Progenitor cell of endocrine pancreas (in vitro differentiated cells): ENCODE measurements at regions not wholly inside any gene's neighbourhood (a gene's known extent, or its start where the extent isn't known, plus 50 kb on each side); places are given as distances from the start of the nearest gene placed in this dataset.

Experiments
- DNase-seq: peaks from one replicate; pipeline ENCODE4 v3.0.0; 2021; ENCODE audit warnings: low spot score; ENCODE audit not compliant: unreplicated experiment
- H3K27ac Mint-ChIP-seq: 2 replicates; pipeline ENCODE4 v1.8.0; 2021; ENCODE audit warnings: mild to moderate bottlenecking, moderate library complexity, mixed read lengths
- H3K27me3 Mint-ChIP-seq: 2 replicates; pipeline ENCODE4 v1.8.0; 2021; ENCODE audit warnings: mixed read lengths
- H3K36me3 Mint-ChIP-seq: 2 replicates; pipeline ENCODE4 v1.8.0; 2022; ENCODE audit warnings: mixed read lengths; ENCODE audit not compliant: insufficient read depth
- H3K4me1 Mint-ChIP-seq: 2 replicates; pipeline ENCODE4 v1.8.0; 2021; ENCODE audit warnings: low read depth, mixed read lengths
- H3K4me3 Mint-ChIP-seq: 2 replicates; pipeline ENCODE4 v1.8.0; 2021; ENCODE audit warnings: low read depth, mild to moderate bottlenecking, moderate library complexity, mixed read lengths
- H3K9me3 Mint-ChIP-seq: 2 replicates; pipeline ENCODE4 v1.8.0; 2021; ENCODE audit warnings: low read depth, mixed read lengths
- TF ChIP-seq, protein P1 (sequence below): fragments of 200-600 bp; sonication (generic); IDR thresholded peaks from one replicate; pipeline ENCODE4 v1.5.0; 2021; ENCODE audit warnings: antibody characterized with exemption, mild to moderate bottlenecking; ENCODE audit not compliant: unreplicated experiment

DNA sequence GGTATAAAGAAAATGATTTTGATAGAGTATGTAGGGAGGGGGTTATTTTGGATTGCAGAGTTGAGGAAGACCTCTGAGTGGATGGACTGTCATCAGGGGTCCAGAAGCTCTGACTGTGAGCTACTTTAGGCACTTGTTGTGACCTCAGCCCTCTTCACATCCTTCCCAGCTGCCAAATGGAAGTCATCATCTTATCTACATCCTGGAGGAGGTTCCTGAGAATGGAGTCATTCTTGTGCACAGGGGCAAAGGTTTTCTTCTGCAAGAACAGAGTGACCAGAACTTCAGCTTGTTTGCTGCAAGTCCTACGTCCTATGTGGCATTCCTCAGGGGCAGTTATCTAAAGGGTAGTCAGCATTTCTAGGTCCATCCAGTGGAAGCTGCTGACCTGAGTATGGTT is 393.8 kb downstream of the AASDHPPT start:
- Mint-ChIP-seq H3K4me3 (no peak overlapping the region), H3K4me1 (peaks cover 50% of the 10 kb centered on the region), H3K27me3 (no peaks in the 10 kb centered on the region), H3K27ac (peak overlapping the region; percentile 35), H3K36me3 (peaks cover 1% of the 10 kb centered on the region), H3K9me3 (peaks cover 3% of the 10 kb centered on the region)
- no peak for DNase-seq
- TF ChIP-seq, protein P1, sequence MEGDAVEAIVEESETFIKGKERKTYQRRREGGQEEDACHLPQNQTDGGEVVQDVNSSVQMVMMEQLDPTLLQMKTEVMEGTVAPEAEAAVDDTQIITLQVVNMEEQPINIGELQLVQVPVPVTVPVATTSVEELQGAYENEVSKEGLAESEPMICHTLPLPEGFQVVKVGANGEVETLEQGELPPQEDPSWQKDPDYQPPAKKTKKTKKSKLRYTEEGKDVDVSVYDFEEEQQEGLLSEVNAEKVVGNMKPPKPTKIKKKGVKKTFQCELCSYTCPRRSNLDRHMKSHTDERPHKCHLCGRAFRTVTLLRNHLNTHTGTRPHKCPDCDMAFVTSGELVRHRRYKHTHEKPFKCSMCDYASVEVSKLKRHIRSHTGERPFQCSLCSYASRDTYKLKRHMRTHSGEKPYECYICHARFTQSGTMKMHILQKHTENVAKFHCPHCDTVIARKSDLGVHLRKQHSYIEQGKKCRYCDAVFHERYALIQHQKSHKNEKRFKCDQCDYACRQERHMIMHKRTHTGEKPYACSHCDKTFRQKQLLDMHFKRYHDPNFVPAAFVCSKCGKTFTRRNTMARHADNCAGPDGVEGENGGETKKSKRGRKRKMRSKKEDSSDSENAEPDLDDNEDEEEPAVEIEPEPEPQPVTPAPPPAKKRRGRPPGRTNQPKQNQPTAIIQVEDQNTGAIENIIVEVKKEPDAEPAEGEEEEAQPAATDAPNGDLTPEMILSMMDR, result no peak

- Mint-ChIP-seq H3K36me3 (peaks cover 1% of the 10 kb centered on the region), H3K9me3 (peaks cover 5% of the 10 kb centered on the region), H3K27ac (no peak overlapping the region), H3K4me3 (no peak overlapping the region), H3K27me3 (no peaks in the 10 kb centered on the region), H3K4me1 (peaks cover 31% of the 10 kb centered on the region)
- TF ChIP-seq, protein P1, result no peak
- no peak for DNase-seq
Observed at GRCh38 chr11:106473089-106473722, 395.7 kb downstream of the AASDHPPT start.

DNA sequence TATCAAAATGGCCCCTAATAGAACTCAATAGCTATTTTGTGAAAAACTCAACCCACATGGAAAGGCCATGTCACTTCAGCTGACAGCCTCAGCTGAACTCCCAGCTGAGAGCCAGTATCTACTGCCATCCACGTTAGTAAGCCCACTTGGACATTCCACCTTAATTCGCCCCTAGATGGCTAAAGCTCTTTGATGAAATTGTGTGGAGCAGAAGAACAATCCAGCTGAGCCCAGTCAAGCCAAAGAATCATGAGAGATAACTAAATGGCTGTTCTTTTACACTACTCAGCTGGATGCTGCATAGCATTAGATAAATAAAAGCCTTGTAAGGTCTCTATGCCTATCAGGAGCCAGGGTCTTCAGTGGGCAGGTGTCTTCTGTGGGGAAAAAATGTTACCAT is 396.8 kb downstream of the AASDHPPT start:
- Mint-ChIP-seq H3K36me3 (peaks cover 1% of the 10 kb centered on the region), H3K27ac (no peak overlapping the region), H3K4me3 (no peak overlapping the region), H3K9me3 (peaks cover 5% of the 10 kb centered on the region), H3K27me3 (no peaks in the 10 kb centered on the region), H3K4me1 (peaks cover 24% of the 10 kb centered on the region)
- DNase-seq, result no peak
- TF ChIP-seq, protein P1, result no peak

GRCh38 chr11:106475181-106475580 is 397.7 kb downstream of the AASDHPPT start:
- Mint-ChIP-seq H3K36me3 (peaks cover 1% of the 10 kb centered on the region), H3K4me3 (no peak overlapping the region), H3K27me3 (no peaks in the 10 kb centered on the region), H3K4me1 (peaks cover 18% of the 10 kb centered on the region), H3K27ac (no peak overlapping the region), H3K9me3 (peaks cover 5% of the 10 kb centered on the region)
- TF ChIP-seq, protein P1, result no peak
- DNase-seq, result no peak

DNA sequence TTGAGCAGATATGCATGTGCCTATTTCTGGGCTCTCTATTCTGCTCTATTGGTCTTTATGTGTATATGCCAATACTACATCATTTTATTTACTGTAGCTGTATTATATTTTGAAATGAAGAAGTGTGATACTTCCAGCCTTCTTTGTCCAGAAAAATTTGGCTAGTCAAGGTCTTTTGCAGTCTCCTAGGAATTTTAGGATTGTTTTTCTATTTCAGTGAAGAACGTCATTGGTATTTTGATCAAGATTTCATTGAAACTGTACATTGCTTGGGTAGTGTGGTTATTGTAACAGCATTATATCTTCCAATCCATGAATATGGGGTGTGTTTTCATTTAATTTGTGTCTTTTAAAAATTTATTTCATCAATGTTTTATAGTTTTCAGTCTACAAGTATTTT is 400.3 kb downstream of the AASDHPPT start:
- Mint-ChIP-seq H3K27ac (no peak overlapping the region), H3K36me3 (peaks cover 1% of the 10 kb centered on the region), H3K27me3 (no peaks in the 10 kb centered on the region), H3K4me1 (peaks cover 12% of the 10 kb centered on the region), H3K9me3 (peaks cover 2% of the 10 kb centered on the region), H3K4me3 (no peak overlapping the region)
- DNase-seq, result no peak
- TF ChIP-seq, protein P1, result no peak
